Tibial artery (tissue), 4 donors: ENCODE measurements at regions not wholly inside any gene's neighbourhood (a gene's known extent, or its start where the extent isn't known, plus 50 kb on each side); places are given as distances from the start of the nearest gene placed in this dataset.
"Not testable (repeated sequence)": the region's sequence is repeated elsewhere in the genome, so short reads cannot be mapped to it uniquely, and the experiment has no call there.

Source experiments
- DNase-seq, 2 donors: peaks; one replicate each; pipeline ENCODE4 v3.0.0-alpha.2; 2019
- H3K27ac ChIP-seq, 2 donors: fragments of 200-600 bp; sonication (generic) in 1 of 2; 1 replicate in 1 of 2; 2 replicates in 1 of 2; pipeline ENCODE4 v1.5.1; 2018 to 2019; ENCODE audit warnings: mild to moderate bottlenecking in 1 of 2
- H3K27me3 ChIP-seq, 2 donors: fragments of 200-600 bp; sonication (generic) in 1 of 2; one replicate each; pipeline versions ENCODE4 v1.5.1 to v1.6.0; 2016 to 2019
- H3K36me3 ChIP-seq, 3 donors: fragments of 200-600 bp; sonication (generic) in 2 of 3; one replicate each; pipeline ENCODE4 v1.5.1; 2016 to 2019; ENCODE audit warnings: mild to moderate bottlenecking in 2 of 3
- H3K4me1 ChIP-seq, 4 donors: fragments of 200-600 bp; sonication (generic) in 2 of 4; 1 replicate in 3 of 4; 2 replicates in 1 of 4; pipeline ENCODE4 v1.5.1; 2016 to 2019
- H3K4me3 ChIP-seq, 2 donors: fragments of 200-600 bp; sonication (generic) in 1 of 2; 1 replicate in 1 of 2; 2 replicates in 1 of 2; pipeline ENCODE4 v1.5.1; 2018 to 2019; ENCODE audit warnings: mild to moderate bottlenecking in 2 of 2
- H3K9me3 ChIP-seq, 3 donors: fragments of 200-600 bp; sonication (generic) in 1 of 3; one replicate each; pipeline ENCODE4 v1.5.1; 2016 to 2019
- intact Hi-C: fragments of 100-400 bp; cut with DNase I; formaldehyde crosslinking; loops from one replicate; pipeline ENCODE4 v1.15.0; 2023; ENCODE audit warnings: low total_unique reads
- TF ChIP-seq, protein P1 (sequence below), 2 experiments: fragments of 200-600 bp in 1 of 2; fragments of 450-650 bp in 1 of 2; IDR thresholded peaks; one replicate each; pipeline ENCODE4 v1.5.1; 2017 to 2019; ENCODE audit warnings: antibody characterized with exemption in 2 of 2, mild to moderate bottlenecking in 1 of 2, moderate library complexity in 1 of 2

DNA sequence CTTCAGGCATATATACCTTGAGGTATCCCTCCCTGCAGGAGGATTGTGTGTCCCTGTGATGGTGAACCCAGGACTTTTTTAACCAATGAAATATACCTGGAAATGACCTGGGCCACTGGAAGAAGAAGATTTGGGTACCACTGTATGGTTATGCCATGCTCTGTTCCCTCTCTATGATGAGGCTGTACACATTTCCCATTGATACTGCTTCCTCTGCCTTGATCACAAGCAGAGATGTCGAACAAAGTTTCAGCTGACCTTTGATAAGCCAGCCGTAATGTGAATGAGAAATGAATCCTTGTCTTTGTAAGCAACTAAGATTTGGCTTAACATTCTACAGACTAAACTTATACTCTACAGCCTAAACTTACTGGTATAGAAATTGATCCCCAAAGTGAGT is 78.4 kb upstream of the SPOPL start:
- no peak for DNase-seq
- Histone ChIP-seq H3K27ac (no peak overlapping the region), H3K36me3 (no peaks in the 10 kb centered on the region), H3K4me3 (no peak overlapping the region), H3K4me1 (peaks cover 0 to 11% (median 5%) of the 10 kb centered on the region in 4 donors), H3K9me3 (peaks cover 0 to 7% (median 6%) of the 10 kb centered on the region in 3 donors), H3K27me3 (no peaks in the 10 kb centered on the region)
- intact Hi-C loops, result no loop called here
- TF ChIP-seq, protein P1, sequence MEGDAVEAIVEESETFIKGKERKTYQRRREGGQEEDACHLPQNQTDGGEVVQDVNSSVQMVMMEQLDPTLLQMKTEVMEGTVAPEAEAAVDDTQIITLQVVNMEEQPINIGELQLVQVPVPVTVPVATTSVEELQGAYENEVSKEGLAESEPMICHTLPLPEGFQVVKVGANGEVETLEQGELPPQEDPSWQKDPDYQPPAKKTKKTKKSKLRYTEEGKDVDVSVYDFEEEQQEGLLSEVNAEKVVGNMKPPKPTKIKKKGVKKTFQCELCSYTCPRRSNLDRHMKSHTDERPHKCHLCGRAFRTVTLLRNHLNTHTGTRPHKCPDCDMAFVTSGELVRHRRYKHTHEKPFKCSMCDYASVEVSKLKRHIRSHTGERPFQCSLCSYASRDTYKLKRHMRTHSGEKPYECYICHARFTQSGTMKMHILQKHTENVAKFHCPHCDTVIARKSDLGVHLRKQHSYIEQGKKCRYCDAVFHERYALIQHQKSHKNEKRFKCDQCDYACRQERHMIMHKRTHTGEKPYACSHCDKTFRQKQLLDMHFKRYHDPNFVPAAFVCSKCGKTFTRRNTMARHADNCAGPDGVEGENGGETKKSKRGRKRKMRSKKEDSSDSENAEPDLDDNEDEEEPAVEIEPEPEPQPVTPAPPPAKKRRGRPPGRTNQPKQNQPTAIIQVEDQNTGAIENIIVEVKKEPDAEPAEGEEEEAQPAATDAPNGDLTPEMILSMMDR (IDR thresholded peaks at IDR 0.05), result no peak

DNA sequence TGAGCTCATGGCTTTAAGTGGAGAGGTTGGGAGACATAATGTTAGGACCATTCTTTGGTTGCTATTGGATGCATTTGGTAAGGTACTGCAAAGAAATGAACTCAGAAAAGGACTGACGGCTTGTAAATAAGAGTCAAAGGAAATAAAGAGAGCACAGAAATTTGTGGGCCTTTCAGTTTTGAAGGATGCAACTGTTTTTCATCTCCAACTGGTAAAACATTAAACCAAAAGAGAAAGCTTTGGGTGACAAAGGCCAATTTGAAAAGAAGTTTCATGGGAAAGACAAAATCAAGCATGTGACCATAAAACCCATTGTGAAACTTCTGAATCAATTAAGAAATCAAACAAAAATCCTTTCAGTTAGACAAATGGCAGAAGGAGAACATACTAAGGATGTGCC is 77.8 kb upstream of the SPOPL start:
- TF ChIP-seq, protein P1 (IDR thresholded peaks at IDR 0.05), result no peak
- peaks cover 0 to 7% (median 6%) of the 10 kb centered on the region in 3 donors for H3K9me3 ChIP-seq
- peaks cover 0 to 11% (median 5%) of the 10 kb centered on the region in 4 donors for H3K4me1 ChIP-seq
- H3K4me3 ChIP-seq, result no peak overlapping the region
- no peak for DNase-seq
- intact Hi-C loops, result no loop called here
- no peaks in the 10 kb centered on the region for H3K36me3 ChIP-seq
- H3K27ac ChIP-seq, result no peak overlapping the region
- no peaks in the 10 kb centered on the region for H3K27me3 ChIP-seq

DNA sequence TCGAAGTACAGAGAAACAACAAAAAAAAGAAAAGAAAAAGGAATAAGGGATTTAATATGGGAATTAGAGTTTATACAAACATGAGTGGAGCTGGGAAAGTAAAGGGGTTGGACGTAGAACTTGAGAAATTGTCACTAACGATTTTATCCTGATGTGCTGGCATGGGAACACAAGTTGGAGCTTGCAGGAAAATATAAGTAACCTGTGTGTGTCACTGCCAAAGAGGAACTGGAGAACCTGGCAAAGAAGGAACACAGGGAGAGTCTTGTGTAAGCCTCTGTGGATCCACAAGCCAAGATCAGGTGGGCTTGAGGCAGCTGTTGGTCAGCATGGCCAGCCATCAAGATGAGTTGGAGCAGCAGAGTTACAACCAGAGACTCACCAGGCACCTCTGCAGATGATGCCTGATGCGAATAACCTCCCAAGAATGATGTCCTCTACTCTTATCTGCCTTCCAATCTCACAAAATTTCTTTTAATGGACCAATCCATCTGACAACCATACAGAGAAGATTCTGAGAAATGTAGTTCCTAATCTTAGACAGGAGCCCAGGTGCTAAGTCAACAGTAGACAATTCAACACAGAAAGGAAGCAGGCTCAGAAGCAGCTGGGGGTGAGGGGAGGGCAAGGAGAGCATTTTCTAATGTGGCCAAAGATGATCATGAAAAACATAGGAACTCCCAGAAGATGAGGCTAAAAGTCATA is 77.0 kb upstream of the SPOPL start:
- TF ChIP-seq, protein P1 (IDR thresholded peaks at IDR 0.05), result no peak
- Histone ChIP-seq H3K27me3 (no peaks in the 10 kb centered on the region), H3K27ac (no peak overlapping the region), H3K4me1 (peaks cover 0 to 11% (median 5%) of the 10 kb centered on the region in 4 donors), H3K4me3 (no peak overlapping the region), H3K9me3 (peaks cover 0 to 7% (median 6%) of the 10 kb centered on the region in 3 donors), H3K36me3 (no peaks in the 10 kb centered on the region)
- intact Hi-C loops, result no loop called here
- DNase-seq, result no peak

GRCh38 chr2:138426116-138426515 is 75.5 kb upstream of the SPOPL start:
- H3K27ac ChIP-seq, H3K4me3 ChIP-seq, intact Hi-C loops, DNase-seq, H3K36me3 ChIP-seq, H3K9me3 ChIP-seq, H3K27me3 ChIP-seq: not testable (repeated sequence)
- H3K4me1 ChIP-seq, result peaks cover 0 to 11% (median 5%) of the 10 kb centered on the region in 4 donors

GRCh38 chr2:138428710-138429440 is 72.7 kb upstream of the SPOPL start:
- no peak for DNase-seq
- Histone ChIP-seq H3K27me3 (no peaks in the 10 kb centered on the region), H3K36me3 (no peaks in the 10 kb centered on the region), H3K9me3 (peaks cover 0 to 7% (median 6%) of the 10 kb centered on the region in 3 donors), H3K4me1 (no peaks in the 10 kb centered on the region), H3K4me3 (no peak overlapping the region), H3K27ac (no peak overlapping the region)
- TF ChIP-seq, protein P1 (IDR thresholded peaks at IDR 0.05), result no peak
- intact Hi-C loops, result no loop called here

DNA sequence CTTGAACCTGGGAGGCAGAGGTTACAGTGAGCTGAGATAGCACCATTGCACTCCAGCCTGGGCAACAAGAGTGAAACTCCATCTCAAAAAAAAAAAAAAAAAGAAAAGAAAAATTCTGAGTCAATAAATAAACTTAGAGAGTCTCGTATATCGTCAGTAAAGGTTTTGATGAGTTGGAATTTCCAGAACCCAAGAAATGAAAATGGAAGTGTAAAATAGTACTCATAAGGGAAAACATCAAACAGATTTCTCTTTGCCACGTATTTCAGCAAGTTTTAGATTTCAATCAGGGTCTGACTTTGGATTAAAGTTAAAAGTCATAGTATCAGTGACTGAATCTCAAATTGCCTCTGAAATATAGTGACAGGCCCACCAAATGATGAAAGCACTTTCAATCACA is 71.4 kb upstream of the SPOPL start:
- DNase-seq, result no peak
- Histone ChIP-seq H3K27ac (no peak overlapping the region), H3K4me3 (no peak overlapping the region), H3K36me3 (no peaks in the 10 kb centered on the region), H3K27me3 (no peaks in the 10 kb centered on the region), H3K4me1 (no peaks in the 10 kb centered on the region), H3K9me3 (peaks cover 0 to 7% (median 6%) of the 10 kb centered on the region in 3 donors)
- intact Hi-C loops, result no loop called here
- TF ChIP-seq, protein P1 (IDR thresholded peaks at IDR 0.05), result no peak
